ENCODE measurements at regions not wholly inside any gene's neighbourhood (a gene's known extent, or its start where the extent isn't known, plus 50 kb on each side); places are given as distances from the start of the nearest gene placed in this dataset.

DNA sequence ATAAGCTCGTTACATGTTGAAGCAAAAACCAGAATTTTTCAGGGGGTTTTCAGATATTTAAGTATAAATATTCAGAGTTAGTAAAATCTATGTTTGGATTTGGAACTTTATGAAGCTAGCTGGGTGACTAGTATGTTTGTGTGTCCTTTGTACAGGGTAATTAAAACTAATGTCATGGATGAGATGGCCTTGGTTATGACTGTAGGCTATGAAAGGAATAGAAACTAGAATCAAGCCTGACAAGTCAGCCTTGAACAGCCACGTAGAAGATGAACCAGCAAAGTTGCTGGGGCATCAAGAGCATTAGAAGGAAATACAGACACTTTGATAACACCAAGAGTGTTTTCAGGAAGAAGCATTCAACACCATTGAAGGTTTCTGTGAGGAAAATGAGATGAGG lies 825.1 kb upstream of the CNTNAP5 start:
- TF ChIP-seq, protein P1, sequence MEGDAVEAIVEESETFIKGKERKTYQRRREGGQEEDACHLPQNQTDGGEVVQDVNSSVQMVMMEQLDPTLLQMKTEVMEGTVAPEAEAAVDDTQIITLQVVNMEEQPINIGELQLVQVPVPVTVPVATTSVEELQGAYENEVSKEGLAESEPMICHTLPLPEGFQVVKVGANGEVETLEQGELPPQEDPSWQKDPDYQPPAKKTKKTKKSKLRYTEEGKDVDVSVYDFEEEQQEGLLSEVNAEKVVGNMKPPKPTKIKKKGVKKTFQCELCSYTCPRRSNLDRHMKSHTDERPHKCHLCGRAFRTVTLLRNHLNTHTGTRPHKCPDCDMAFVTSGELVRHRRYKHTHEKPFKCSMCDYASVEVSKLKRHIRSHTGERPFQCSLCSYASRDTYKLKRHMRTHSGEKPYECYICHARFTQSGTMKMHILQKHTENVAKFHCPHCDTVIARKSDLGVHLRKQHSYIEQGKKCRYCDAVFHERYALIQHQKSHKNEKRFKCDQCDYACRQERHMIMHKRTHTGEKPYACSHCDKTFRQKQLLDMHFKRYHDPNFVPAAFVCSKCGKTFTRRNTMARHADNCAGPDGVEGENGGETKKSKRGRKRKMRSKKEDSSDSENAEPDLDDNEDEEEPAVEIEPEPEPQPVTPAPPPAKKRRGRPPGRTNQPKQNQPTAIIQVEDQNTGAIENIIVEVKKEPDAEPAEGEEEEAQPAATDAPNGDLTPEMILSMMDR (conservative IDR thresholded peaks at IDR 0.05; ENCODE audit: low read depth) = no peak
- POLR2A ChIA-PET (ENCODE audit: low non-redundant PET) = no interaction called here
- CTCF ChIA-PET = no interaction called here
- no peak for DNase-seq (ENCODE audit: low spot score)
- H3K27ac ChIP-seq = no peak overlapping the region

- no peak for DNase-seq (ENCODE audit: low spot score)
- ChIA-PET CTCF (no interaction called here), POLR2A (ENCODE audit: low non-redundant PET) (no interaction called here)
- H3K27ac ChIP-seq = no peak overlapping the region
- TF ChIP-seq, protein P1 (conservative IDR thresholded peaks at IDR 0.05; ENCODE audit: low read depth) = no peak
Measured at GRCh38 chr2:123207245-123207644, 817.8 kb upstream of the CNTNAP5 start.

DNA sequence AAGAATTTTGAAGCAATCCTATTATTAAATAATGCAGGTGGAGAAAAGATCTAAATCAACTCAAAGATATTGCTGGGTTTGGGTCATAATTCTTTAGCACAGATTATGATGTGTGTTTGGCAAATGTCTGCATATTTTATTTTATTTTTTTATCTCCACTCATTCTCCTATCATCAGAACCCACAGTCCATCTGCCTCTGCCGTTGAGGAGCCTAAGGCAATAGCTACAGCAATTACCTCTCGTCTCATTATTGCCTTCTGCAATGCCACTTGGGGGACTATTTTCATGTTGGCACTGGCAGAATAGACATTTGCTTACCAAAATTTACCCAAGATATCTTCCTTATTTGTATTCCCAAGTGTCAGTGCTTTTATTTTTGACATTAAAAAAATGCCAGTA lies 815.9 kb upstream of the CNTNAP5 start:
- TF ChIP-seq, protein P1 (conservative IDR thresholded peaks at IDR 0.05; ENCODE audit: low read depth) = no peak
- DNase-seq (ENCODE audit: low spot score) = no peak
- ChIA-PET CTCF (no interaction called here), POLR2A (ENCODE audit: low non-redundant PET) (no interaction called here)
- no peak overlapping the region for H3K27ac ChIP-seq

DNA sequence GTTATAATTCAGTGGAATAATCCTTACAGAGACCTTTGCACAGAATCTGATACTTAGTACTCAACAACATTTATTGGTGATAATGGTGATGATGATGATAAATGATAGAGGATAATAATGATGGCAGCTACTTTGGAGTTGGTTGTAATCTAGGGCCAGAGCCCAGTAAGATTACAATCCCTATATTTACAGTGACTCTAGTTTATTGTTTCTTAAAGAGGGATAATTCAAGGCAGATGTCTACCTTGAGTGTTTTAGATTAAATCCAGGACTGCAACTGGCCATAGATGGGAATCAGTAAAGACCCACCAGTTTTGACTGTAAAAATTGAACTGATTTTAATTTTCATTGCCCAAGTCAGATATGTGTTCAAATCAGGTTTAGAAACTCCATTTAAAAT lies 813.9 kb upstream of the CNTNAP5 start:
- H3K27ac ChIP-seq = no peak overlapping the region
- TF ChIP-seq, protein P1 (conservative IDR thresholded peaks at IDR 0.05; ENCODE audit: low read depth) = no peak
- ChIA-PET CTCF (no interaction called here), POLR2A (ENCODE audit: low non-redundant PET) (no interaction called here)
- DNase-seq (ENCODE audit: low spot score) = no peak

DNA sequence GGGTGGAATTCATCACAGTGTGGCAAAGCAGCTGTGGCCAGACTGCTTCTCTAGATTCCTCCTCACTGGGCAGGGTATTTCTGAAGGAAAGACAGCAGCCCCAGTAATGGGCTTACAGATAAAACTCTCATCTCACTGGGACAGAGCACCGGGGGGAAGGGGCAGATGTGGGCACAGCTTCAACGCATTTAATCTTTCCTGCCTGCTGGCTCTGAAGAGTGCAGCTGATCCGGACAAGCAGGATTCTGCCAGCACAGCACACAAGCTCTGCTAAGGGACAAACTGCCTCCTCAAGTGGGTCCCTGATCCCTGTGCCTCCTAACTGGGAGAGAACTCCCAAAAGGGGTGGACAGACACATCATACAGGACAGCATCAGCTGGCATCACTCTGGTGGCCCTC lies 779.9 kb upstream of the CNTNAP5 start:
- DNase-seq (ENCODE audit: low spot score) = no peak
- POLR2A ChIA-PET (ENCODE audit: low non-redundant PET) = no interaction called here
- CTCF ChIA-PET = no interaction called here
- no peak overlapping the region for H3K27ac ChIP-seq
- TF ChIP-seq, protein P1 (conservative IDR thresholded peaks at IDR 0.05; ENCODE audit: low read depth) = no peak

- ChIA-PET CTCF (interaction anchor here (0.7 kb wide), 1 partner anchor 998 kb away, joined by 4 read pairs; no protein-coding TSS in a partner anchor), POLR2A (ENCODE audit: low non-redundant PET) (no interaction called here)
- DNase-seq (ENCODE audit: low spot score) = no peak
- TF ChIP-seq, protein P1 (conservative IDR thresholded peaks at IDR 0.05; ENCODE audit: low read depth) = no peak
- H3K27ac ChIP-seq = no peak overlapping the region
Measured at GRCh38 chr2:123258877-123259539, 766.1 kb upstream of the CNTNAP5 start.
